ENCODE measurements at regions not wholly inside any gene's neighbourhood (a gene's known extent, or its start where the extent isn't known, plus 50 kb on each side); places are given as distances from the start of the nearest gene placed in this dataset.

GRCh38 chr2:138842341-138842740, 62.2 kb upstream of the NXPH2 start:
- Mint-ChIP-seq H3K27me3 (no peaks in the 10 kb centered on the region), H3K9me3 (peaks cover 5% of the 10 kb centered on the region), H3K27ac (no peak overlapping the region), H3K36me3 (no peaks in the 10 kb centered on the region), H3K4me1 (ENCODE audit: unreplicated experiment) (peaks cover 3% of the 10 kb centered on the region), H3K4me3 (no peak overlapping the region)
- DNase-seq (ENCODE audit: extremely low spot score, unreplicated experiment): no peak
- no peak for TF ChIP-seq CTCF (conservative IDR thresholded peaks at IDR 0.05)

DNA sequence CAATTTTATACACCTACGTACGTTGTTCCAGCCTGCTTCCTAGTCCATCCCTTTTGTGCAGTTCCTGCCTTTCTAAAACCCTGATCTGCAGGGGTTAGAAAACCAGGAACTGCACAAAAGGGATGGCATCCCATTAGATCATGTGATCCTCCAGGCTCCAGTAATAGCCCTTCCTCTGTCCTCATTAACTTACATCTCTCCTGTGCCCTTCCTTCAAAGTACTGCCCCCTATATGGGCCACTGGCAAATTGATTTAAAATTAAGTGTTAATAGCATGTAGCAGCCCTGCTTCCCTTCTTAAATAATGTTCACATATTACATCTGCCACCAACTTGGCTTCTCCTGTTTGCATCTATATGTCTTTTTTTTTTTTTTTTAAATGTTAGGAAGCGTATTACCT, 61.3 kb upstream of the NXPH2 start:
- no peak overlapping the region for H3K4me3 Mint-ChIP-seq
- peaks cover 3% of the 10 kb centered on the region for H3K4me1 Mint-ChIP-seq (ENCODE audit: unreplicated experiment)
- no peaks in the 10 kb centered on the region for H3K27me3 Mint-ChIP-seq
- no peak for TF ChIP-seq CTCF (conservative IDR thresholded peaks at IDR 0.05)
- no peak for DNase-seq (ENCODE audit: extremely low spot score, unreplicated experiment)
- H3K9me3 Mint-ChIP-seq: peaks cover 5% of the 10 kb centered on the region
- H3K27ac Mint-ChIP-seq: no peak overlapping the region
- no peaks in the 10 kb centered on the region for H3K36me3 Mint-ChIP-seq

- H3K9me3 Mint-ChIP-seq: peaks cover 5% of the 10 kb centered on the region
- peaks cover 3% of the 10 kb centered on the region for H3K4me1 Mint-ChIP-seq (ENCODE audit: unreplicated experiment)
- H3K36me3 Mint-ChIP-seq: no peaks in the 10 kb centered on the region
- no peak overlapping the region for H3K4me3 Mint-ChIP-seq
- H3K27ac Mint-ChIP-seq: no peak overlapping the region
- TF ChIP-seq CTCF (conservative IDR thresholded peaks at IDR 0.05): no peak
- no peaks in the 10 kb centered on the region for H3K27me3 Mint-ChIP-seq
- no peak for DNase-seq (ENCODE audit: extremely low spot score, unreplicated experiment)
These were observed 58.8 kb upstream of the NXPH2 start for GRCh38 chr2:138838851-138839620.

DNA sequence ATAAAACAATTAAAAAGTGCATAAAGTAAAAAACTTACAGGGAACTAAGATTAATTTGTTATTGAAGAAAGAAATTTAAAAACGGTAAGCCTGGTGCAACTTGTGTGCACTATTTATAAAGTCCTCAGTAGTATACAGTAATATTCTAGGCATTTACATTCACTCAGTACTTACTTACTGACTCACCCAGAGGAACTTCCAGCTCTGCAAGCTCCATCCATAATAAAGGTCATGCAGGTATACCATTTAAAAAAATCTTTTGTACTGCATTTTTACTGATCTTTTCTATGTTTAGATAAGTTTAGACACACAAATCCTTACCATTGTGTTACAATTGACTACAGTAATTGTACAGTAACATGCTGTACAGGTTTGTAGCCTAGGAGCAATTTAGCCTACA, 51.5 kb upstream of the NXPH2 start:
- Mint-ChIP-seq H3K27me3 (peaks cover 3% of the 10 kb centered on the region), H3K4me1 (ENCODE audit: unreplicated experiment) (peaks cover 12% of the 10 kb centered on the region)

DNA sequence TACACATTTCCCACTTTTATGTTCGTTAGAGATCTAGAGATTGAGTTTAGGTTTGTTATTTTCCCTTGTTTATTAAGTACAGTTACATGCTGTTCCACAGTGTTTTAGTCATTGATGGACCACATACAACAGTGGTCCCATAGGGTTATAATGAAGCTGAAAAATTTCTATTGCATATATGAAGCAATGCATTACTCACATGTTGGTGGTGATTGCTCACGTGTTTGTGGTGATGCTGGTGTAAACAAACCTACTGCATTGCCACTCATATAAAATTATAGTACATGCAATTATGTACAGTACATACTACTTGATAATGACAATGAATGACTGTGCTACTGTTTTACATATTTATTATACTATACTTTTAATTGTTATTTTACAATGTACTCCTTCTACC, 51.0 kb upstream of the NXPH2 start:
- Mint-ChIP-seq H3K27me3 (peaks cover 3% of the 10 kb centered on the region), H3K36me3 (no peaks in the 10 kb centered on the region), H3K9me3 (no peaks in the 10 kb centered on the region), H3K4me3 (no peak overlapping the region), H3K27ac (no peak overlapping the region), H3K4me1 (ENCODE audit: unreplicated experiment) (peaks cover 12% of the 10 kb centered on the region)
- no peak for TF ChIP-seq CTCF (conservative IDR thresholded peaks at IDR 0.05)
- DNase-seq (ENCODE audit: extremely low spot score, unreplicated experiment): no peak

More for the DNA sequence above, 51.5 kb upstream of the NXPH2 start:
- Mint-ChIP-seq H3K27ac (no peak overlapping the region), H3K4me3 (no peak overlapping the region), H3K36me3 (no peaks in the 10 kb centered on the region), H3K9me3 (no peaks in the 10 kb centered on the region)
- no peak for TF ChIP-seq CTCF (conservative IDR thresholded peaks at IDR 0.05)
- DNase-seq (ENCODE audit: extremely low spot score, unreplicated experiment): no peak

All from type B pancreatic cell (in vitro differentiated cells).